Stomach (tissue), 4 donors: ENCODE measurements at regions not wholly inside any gene's neighbourhood (a gene's known extent, or its start where the extent isn't known, plus 50 kb on each side); places are given as distances from the start of the nearest gene placed in this dataset.

Experiments used
- CTCF ChIP-seq, 7 experiments: fragments of 450-650 bp in 4 of 7; fragments of 200-600 bp in 3 of 7; sonication (generic) in 3 of 7; IDR thresholded peaks; one replicate each; pipeline ENCODE4 v1.5.1; 2016 to 2019; ENCODE audit warnings: antibody characterized with exemption in 7 of 7, control low read depth in 2 of 7, mild to moderate bottlenecking in 1 of 7
- EP300 ChIP-seq: sonication (generic); formaldehyde crosslinking; IDR thresholded peaks from one replicate; pipeline ENCODE4 v1.6.1; 2017; ENCODE audit warnings: antibody characterized with exemption
- POLR2A ChIP-seq, 4 donors: fragments of 450-650 bp; IDR thresholded peaks; one replicate each; pipeline ENCODE4 v1.6.1; 2016; ENCODE audit warnings: antibody characterized with exemption in 4 of 4, control low read depth in 2 of 4, mild to moderate bottlenecking in 1 of 4, moderate library complexity in 1 of 4
- POLR2AphosphoS5 ChIP-seq, 3 donors: sonication (generic); formaldehyde crosslinking; IDR thresholded peaks; one replicate each; pipeline ENCODE4 v1.6.1; 2016; ENCODE audit warnings: antibody characterized with exemption in 3 of 3

- TF ChIP-seq CTCF (IDR thresholded peaks at IDR 0.05) (no peak), EP300 (no peak), POLR2A (IDR thresholded peaks at IDR 0.05) (no peak), POLR2AphosphoS5 (IDR thresholded peaks at IDR 0.05) (no peak)
These were observed 176.9 kb downstream of the VAPA start for GRCh38 chr18:10090668-10091067.
